Subcutaneous abdominal adipose tissue (tissue), 5 donors: ENCODE measurements at regions not wholly inside any gene's neighbourhood (a gene's known extent, or its start where the extent isn't known, plus 50 kb on each side); places are given as distances from the start of the nearest gene placed in this dataset.

Experiments used
- H3K27ac ChIP-seq: one replicate; pipeline ENCODE4 v1.7.0; 2013; ENCODE audit warnings: low read depth, mild to moderate bottlenecking, inconsistent platforms, low read length, moderate library complexity
- H3K27me3 ChIP-seq, 5 donors: one replicate each; pipeline ENCODE4 v1.7.0; 2013; ENCODE audit warnings: low read length in 5 of 5, inconsistent platforms in 1 of 5; ENCODE audit not compliant: control insufficient read depth in 5 of 5, insufficient read depth in 4 of 5
- H3K36me3 ChIP-seq, 5 donors: one replicate each; pipeline ENCODE4 v1.7.0; 2013; ENCODE audit warnings: low read length in 5 of 5; ENCODE audit not compliant: control insufficient read depth in 5 of 5, insufficient read depth in 5 of 5
- H3K4me1 ChIP-seq, 5 donors: one replicate each; pipeline ENCODE4 v1.7.0; 2013; ENCODE audit warnings: low read length in 5 of 5, mild to moderate bottlenecking in 3 of 5, moderate library complexity in 1 of 5; ENCODE audit not compliant: control insufficient read depth in 5 of 5, insufficient read depth in 5 of 5
- H3K4me3 ChIP-seq, 5 donors: one replicate each; pipeline ENCODE4 v1.7.0; 2013; ENCODE audit warnings: low read length in 5 of 5, low read depth in 1 of 5
- H3K9ac ChIP-seq, 5 donors: one replicate each; pipeline ENCODE4 v1.7.0; 2013; ENCODE audit warnings: low read length in 5 of 5, mild to moderate bottlenecking in 4 of 5, moderate library complexity in 3 of 5
- H3K9me3 ChIP-seq, 5 donors: one replicate each; pipeline ENCODE4 v1.7.0; 2013; ENCODE audit warnings: low read length in 5 of 5; ENCODE audit not compliant: control insufficient read depth in 5 of 5
- donor health status: healthy.
- donor health status: healthy.
- donor health status: healthy.
- donor health status: healthy.
- donor health status: healthy.

- H3K27me3 ChIP-seq: no peaks in the 10 kb centered on the region
- no peaks in the 10 kb centered on the region for H3K4me1 ChIP-seq
- no peaks in the 10 kb centered on the region for H3K9me3 ChIP-seq
- no peak overlapping the region for H3K9ac ChIP-seq
- no peak overlapping the region for H3K27ac ChIP-seq
- H3K4me3 ChIP-seq: no peak overlapping the region
- H3K36me3 ChIP-seq: no peaks in the 10 kb centered on the region
These were observed 123.0 kb upstream of the MEF2C start for GRCh38 chr5:89005990-89006389.

- Histone ChIP-seq H3K27me3 (no peaks in the 10 kb centered on the region), H3K4me3 (no peak overlapping the region), H3K4me1 (no peaks in the 10 kb centered on the region), H3K9me3 (no peaks in the 10 kb centered on the region), H3K9ac (no peak overlapping the region), H3K27ac (no peak overlapping the region), H3K36me3 (no peaks in the 10 kb centered on the region)
These were observed 121.4 kb upstream of the MEF2C start for GRCh38 chr5:89004379-89004778.

GRCh38 chr5:89003563-89004036 lies 120.6 kb upstream of the MEF2C start:
- Histone ChIP-seq H3K9me3 (no peaks in the 10 kb centered on the region), H3K27ac (no peak overlapping the region)

GRCh38 chr5:88999853-89000252 lies 116.9 kb upstream of the MEF2C start:
- H3K4me1 ChIP-seq: no peaks in the 10 kb centered on the region

More at GRCh38 chr5:89003563-89004036, 120.6 kb upstream of the MEF2C start:
- Histone ChIP-seq H3K27me3 (no peaks in the 10 kb centered on the region), H3K36me3 (no peaks in the 10 kb centered on the region), H3K4me1 (no peaks in the 10 kb centered on the region), H3K4me3 (no peak overlapping the region), H3K9ac (no peak overlapping the region)

GRCh38 chr5:88997937-88998336 lies 115.0 kb upstream of the MEF2C start:
- no peak overlapping the region for H3K27ac ChIP-seq
- no peaks in the 10 kb centered on the region for H3K27me3 ChIP-seq
- no peak overlapping the region for H3K4me3 ChIP-seq
- no peaks in the 10 kb centered on the region for H3K9me3 ChIP-seq
- no peak overlapping the region for H3K9ac ChIP-seq
- H3K4me1 ChIP-seq: no peaks in the 10 kb centered on the region
- H3K36me3 ChIP-seq: no peaks in the 10 kb centered on the region

More at GRCh38 chr5:88999853-89000252, 116.9 kb upstream of the MEF2C start:
- no peaks in the 10 kb centered on the region for H3K36me3 ChIP-seq
- H3K27me3 ChIP-seq: no peaks in the 10 kb centered on the region
- no peak overlapping the region for H3K9ac ChIP-seq
- no peak overlapping the region for H3K27ac ChIP-seq
- H3K9me3 ChIP-seq: no peaks in the 10 kb centered on the region
- H3K4me3 ChIP-seq: no peak overlapping the region

- H3K9ac ChIP-seq: no peak overlapping the region
- H3K27ac ChIP-seq: no peak overlapping the region
- H3K27me3 ChIP-seq: no peaks in the 10 kb centered on the region
- H3K4me3 ChIP-seq: no peak overlapping the region
- no peaks in the 10 kb centered on the region for H3K36me3 ChIP-seq
- H3K9me3 ChIP-seq: peaks cover 0 to 2% (median 0%) of the 10 kb centered on the region in 5 donors
- peaks cover 0 to 6% (median 0%) of the 10 kb centered on the region in 5 donors for H3K4me1 ChIP-seq
These were observed 101.1 kb upstream of the MEF2C start for GRCh38 chr5:88984040-88984439.

- Histone ChIP-seq H3K27me3 (no peaks in the 10 kb centered on the region), H3K4me3 (no peak overlapping the region), H3K9me3 (no peaks in the 10 kb centered on the region), H3K9ac (no peak overlapping the region), H3K36me3 (no peaks in the 10 kb centered on the region), H3K4me1 (peaks cover 0 to 6% (median 0%) of the 10 kb centered on the region in 5 donors), H3K27ac (no peak overlapping the region)
These were observed 96.7 kb upstream of the MEF2C start for GRCh38 chr5:88979726-88980125.

- Histone ChIP-seq H3K27ac (no peak overlapping the region), H3K4me3 (no peak overlapping the region), H3K4me1 (peaks cover 0 to 6% (median 0%) of the 10 kb centered on the region in 5 donors), H3K36me3 (no peaks in the 10 kb centered on the region), H3K9ac (no peak overlapping the region), H3K27me3 (no peaks in the 10 kb centered on the region), H3K9me3 (no peaks in the 10 kb centered on the region)
These were observed 96.3 kb upstream of the MEF2C start for GRCh38 chr5:88979244-88979643.

- no peak overlapping the region for H3K27ac ChIP-seq
- H3K27me3 ChIP-seq: no peaks in the 10 kb centered on the region
- no peaks in the 10 kb centered on the region for H3K4me1 ChIP-seq
- no peaks in the 10 kb centered on the region for H3K9me3 ChIP-seq
- no peaks in the 10 kb centered on the region for H3K36me3 ChIP-seq
- no peak overlapping the region for H3K4me3 ChIP-seq
- no peak overlapping the region for H3K9ac ChIP-seq
These were observed 93.9 kb upstream of the MEF2C start for GRCh38 chr5:88976914-88977313.

- H3K36me3 ChIP-seq: no peaks in the 10 kb centered on the region
- H3K9me3 ChIP-seq: no peaks in the 10 kb centered on the region
- no peaks in the 10 kb centered on the region for H3K27me3 ChIP-seq
- no peak overlapping the region for H3K4me3 ChIP-seq
- H3K27ac ChIP-seq: no peak overlapping the region
- no peaks in the 10 kb centered on the region for H3K4me1 ChIP-seq
- H3K9ac ChIP-seq: no peak overlapping the region
These were observed 84.9 kb upstream of the MEF2C start for GRCh38 chr5:88967633-88968585.
